ENCODE measurements at regions not wholly inside any gene's neighbourhood (a gene's known extent, or its start where the extent isn't known, plus 50 kb on each side); places are given as distances from the start of the nearest gene placed in this dataset.

DNA sequence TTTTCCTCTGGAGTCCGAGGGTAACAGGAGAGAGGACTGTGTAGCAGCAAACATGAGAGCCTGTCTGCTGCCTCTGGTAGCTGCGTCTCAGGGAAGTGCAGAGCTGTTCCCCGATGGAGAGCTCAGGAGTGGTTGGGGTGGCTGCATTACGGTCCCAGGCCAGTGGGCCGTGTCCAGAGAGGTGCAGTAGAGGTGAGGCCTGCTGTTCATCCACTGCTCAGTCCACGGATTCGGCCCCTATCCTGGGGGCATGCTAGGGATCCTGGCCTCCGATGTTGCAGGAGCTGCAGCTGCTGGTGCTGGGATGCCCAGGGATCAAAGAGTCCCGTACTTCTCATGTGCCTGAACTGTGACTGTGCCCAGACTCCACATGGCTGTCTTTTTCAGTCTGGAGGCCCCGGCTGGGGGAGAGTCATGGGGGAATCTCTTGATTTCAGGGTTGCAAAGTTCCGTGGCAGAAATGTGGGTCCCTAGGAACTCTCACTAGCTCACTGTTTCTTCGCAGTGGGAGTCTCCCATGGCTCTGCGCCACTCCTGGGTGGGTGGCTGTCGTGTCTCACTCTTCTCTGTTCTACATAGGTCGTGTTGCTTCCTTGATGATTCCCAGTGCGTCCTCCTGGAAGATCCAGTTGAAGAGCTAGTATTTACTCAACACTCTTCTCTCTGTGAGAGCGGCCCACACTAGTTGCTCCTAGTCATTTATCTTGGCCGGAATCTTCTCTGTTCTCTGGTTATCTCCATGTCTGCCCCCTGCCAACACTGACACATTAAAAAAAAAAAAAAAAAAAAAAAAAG is 109.5 kb upstream of the CENPE start (continued):
- no peak for TF ChIP-seq RCOR1 (conservative IDR thresholded peaks at IDR 0.05; ENCODE audit: low read depth, low read length)
- TF ChIP-seq SMARCA5 (IDR thresholded peaks at IDR 0.05): no peak

GRCh38 chr4:103306870-103307375 is 108.8 kb upstream of the CENPE start:
- FAIRE-seq: no peak
- no TSS peak for BruUV-seq (replicated peaks)
- H3K79me2 ChIP-seq (ENCODE audit: control insufficient read depth, insufficient read depth, low read length): no peaks in the 10 kb centered on the region

More at GRCh38 chr4:103306870-103307375, 108.8 kb upstream of the CENPE start:
- ChIA-PET CTCF (no interaction called here), RAD21 (ENCODE audit: unreplicated experiment) (no interaction called here), SMC1A (ENCODE audit: uncharacterized antibody, unreplicated experiment) (no interaction called here), POLR2A (no interaction called here)
- Histone ChIP-seq H3K9me3 (replicated peaks; ENCODE audit: control insufficient read depth, insufficient read depth, low read length) (no peaks in the 10 kb centered on the region), H2AFZ (ENCODE audit: control insufficient read depth, low read depth, low read length) (no peak overlapping the region), H3K9ac (ENCODE audit: control insufficient read depth, insufficient read depth, low read length) (no peak overlapping the region), H3K4me1 (ENCODE audit: control insufficient read depth, insufficient read depth, low read length) (no peaks in the 10 kb centered on the region), H3K27ac (ENCODE audit: control insufficient read depth, insufficient read depth) (no peak overlapping the region), H3K27me3 (replicated peaks in 1 of 2; ENCODE audit: control insufficient read depth in 2 of 2, insufficient read depth in 2 of 2, low read length in 1 of 2) (no peaks in the 10 kb centered on the region), H3K4me3 (no peak overlapping the region), H3K4me2 (ENCODE audit: control insufficient read depth, insufficient read depth) (no peak overlapping the region), H4K20me1 (ENCODE audit: control insufficient read depth, insufficient read depth) (no peaks in the 10 kb centered on the region), H3K36me3 (ENCODE audit: control insufficient read depth in 2 of 2, insufficient read depth in 2 of 2, low read length in 1 of 2) (no peaks in the 10 kb centered on the region)
- intact Hi-C loops (cut with micrococcal nuclease; ENCODE audit: unreplicated experiment) (no loop called here), in situ Hi-C loops (cut with MboI) (no loop called here)
- 21% methylated on average over 9 of the region's 9 CpGs for WGBS (ENCODE audit: insufficient coverage, insufficient replicate concordance, low lambda C conversion rate, missing lambda C conversion rate)
- TF ChIP-seq ZNF384 (IDR thresholded peaks at IDR 0.05; ENCODE audit: borderline replicate concordance, low read depth, low read length) (no peak), HDAC6 (IDR thresholded peaks at IDR 0.05; ENCODE audit: unreplicated experiment) (no peak), IKZF1 (conservative IDR thresholded peaks at IDR 0.05) (no peak), EP300 (IDR thresholded peaks at IDR 0.05; ENCODE audit: borderline replicate concordance in 1 of 2, control insufficient read depth in 1 of 2, low read depth in 2 of 2, low read length in 2 of 2) (no peak), NR2C2 (IDR thresholded peaks at IDR 0.05; ENCODE audit: borderline replicate concordance, control insufficient read depth, insufficient read length, low read depth) (no peak), SREBF1 (IDR thresholded peaks at IDR 0.05; ENCODE audit: low read length) (no peak), CHD2 (IDR thresholded peaks at IDR 0.05; ENCODE audit: borderline replicate concordance, low read depth, low read length) (no peak), ELK1 (IDR thresholded peaks at IDR 0.05; ENCODE audit: low read depth, low read length) (no peak), RCOR1 (conservative IDR thresholded peaks at IDR 0.05; ENCODE audit: low read depth, low read length) (no peak)
- ATAC-seq: no peak
- DNase-seq (ENCODE audit: low read depth, low spot score): no peak

Measured in GM12878 (cell line).